ENCODE measurements at regions not wholly inside any gene's neighbourhood (a gene's known extent, or its start where the extent isn't known, plus 50 kb on each side); places are given as distances from the start of the nearest gene placed in this dataset.

DNA sequence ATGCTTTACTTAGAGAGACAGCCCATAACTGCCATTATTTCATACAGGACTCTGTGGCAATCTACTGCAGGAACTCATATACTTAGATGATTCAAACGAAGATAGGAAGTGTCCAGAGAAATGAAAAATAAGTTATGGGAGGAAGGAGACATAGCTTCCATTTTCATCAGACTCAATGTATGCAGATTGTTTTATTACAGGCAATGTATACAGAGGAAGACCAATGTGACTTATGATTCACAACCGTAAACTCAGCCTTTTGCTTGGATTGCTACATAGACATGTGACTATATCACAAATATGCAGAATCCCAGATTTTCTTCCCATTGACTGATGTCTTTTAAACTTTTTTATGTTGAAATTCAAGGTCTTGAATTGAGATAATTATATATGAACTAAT lies 793.4 kb downstream of the SATB2 start (continued):
- TF ChIP-seq, protein P1, sequence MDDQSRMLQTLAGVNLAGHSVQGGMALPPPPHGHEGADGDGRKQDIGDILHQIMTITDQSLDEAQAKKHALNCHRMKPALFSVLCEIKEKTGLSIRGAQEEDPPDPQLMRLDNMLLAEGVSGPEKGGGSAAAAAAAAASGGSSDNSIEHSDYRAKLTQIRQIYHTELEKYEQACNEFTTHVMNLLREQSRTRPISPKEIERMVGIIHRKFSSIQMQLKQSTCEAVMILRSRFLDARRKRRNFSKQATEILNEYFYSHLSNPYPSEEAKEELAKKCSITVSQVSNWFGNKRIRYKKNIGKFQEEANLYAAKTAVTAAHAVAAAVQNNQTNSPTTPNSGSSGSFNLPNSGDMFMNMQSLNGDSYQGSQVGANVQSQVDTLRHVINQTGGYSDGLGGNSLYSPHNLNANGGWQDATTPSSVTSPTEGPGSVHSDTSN (IDR thresholded peaks at IDR 0.05): no peak
- TF ChIP-seq, protein P2, sequence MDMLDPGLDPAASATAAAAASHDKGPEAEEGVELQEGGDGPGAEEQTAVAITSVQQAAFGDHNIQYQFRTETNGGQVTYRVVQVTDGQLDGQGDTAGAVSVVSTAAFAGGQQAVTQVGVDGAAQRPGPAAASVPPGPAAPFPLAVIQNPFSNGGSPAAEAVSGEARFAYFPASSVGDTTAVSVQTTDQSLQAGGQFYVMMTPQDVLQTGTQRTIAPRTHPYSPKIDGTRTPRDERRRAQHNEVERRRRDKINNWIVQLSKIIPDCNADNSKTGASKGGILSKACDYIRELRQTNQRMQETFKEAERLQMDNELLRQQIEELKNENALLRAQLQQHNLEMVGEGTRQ (IDR thresholded peaks at IDR 0.05; ENCODE audit: borderline replicate concordance, low read depth, low read length): no peak
- TF ChIP-seq, protein P3, sequence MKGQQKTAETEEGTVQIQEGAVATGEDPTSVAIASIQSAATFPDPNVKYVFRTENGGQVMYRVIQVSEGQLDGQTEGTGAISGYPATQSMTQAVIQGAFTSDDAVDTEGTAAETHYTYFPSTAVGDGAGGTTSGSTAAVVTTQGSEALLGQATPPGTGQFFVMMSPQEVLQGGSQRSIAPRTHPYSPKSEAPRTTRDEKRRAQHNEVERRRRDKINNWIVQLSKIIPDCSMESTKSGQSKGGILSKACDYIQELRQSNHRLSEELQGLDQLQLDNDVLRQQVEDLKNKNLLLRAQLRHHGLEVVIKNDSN (IDR thresholded peaks at IDR 0.05; ENCODE audit: borderline replicate concordance, low read depth): no peak

DNA sequence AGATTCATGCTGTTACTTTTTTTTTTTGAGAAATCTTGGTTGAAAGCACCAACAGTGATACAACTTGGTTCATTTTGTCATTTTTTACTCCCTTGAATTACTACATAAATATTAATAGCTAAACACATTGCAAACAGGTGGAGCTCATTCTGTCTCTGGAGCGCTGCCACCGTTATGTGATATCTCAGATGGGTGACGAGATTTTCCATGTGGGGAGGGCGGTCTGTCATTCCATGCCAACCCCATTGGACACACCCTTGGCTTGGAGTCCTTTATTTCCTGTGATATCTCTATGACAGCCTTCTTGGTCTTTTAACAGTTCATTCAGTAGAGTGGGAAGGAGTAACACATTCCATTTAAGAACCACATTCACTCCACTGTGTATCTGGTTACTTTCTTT lies 794.8 kb downstream of the SATB2 start:
- H3K4me2 ChIP-seq: no peak overlapping the region
- H4K20me1 ChIP-seq (ENCODE audit: insufficient read depth): no peaks in the 10 kb centered on the region
- CTCF ChIA-PET: no interaction called here
- no peaks in the 10 kb centered on the region for H3K27me3 ChIP-seq (ENCODE audit: insufficient read depth)
- no peaks in the 10 kb centered on the region for H3F3A ChIP-seq (replicated peaks; ENCODE audit: insufficient read depth)
- no peaks in the 10 kb centered on the region for H3K36me3 ChIP-seq (replicated peaks in 1 of 2; ENCODE audit: control insufficient read depth in 1 of 2, insufficient read depth in 2 of 2, low read length in 1 of 2)
- no peaks in the 10 kb centered on the region for H3K9me3 ChIP-seq
- H2AFZ ChIP-seq (ENCODE audit: low read depth): no peak overlapping the region
- POLR2A ChIA-PET: no interaction called here
- no peak overlapping the region for H3K9ac ChIP-seq
- TF ChIP-seq EZH2phosphoT487 (IDR thresholded peaks at IDR 0.05; ENCODE audit: borderline replicate concordance, low read depth) (no peak), NFIC (IDR thresholded peaks at IDR 0.05; ENCODE audit: borderline replicate concordance) (no peak), NRF1 (IDR thresholded peaks at IDR 0.05; ENCODE audit: low read depth, low read length) (no peak), RAD21 (IDR thresholded peaks at IDR 0.05; ENCODE audit: low read length) (no peak), FOXM1 (IDR thresholded peaks at IDR 0.05; ENCODE audit: low read depth) (no peak), POLR2AphosphoS5 (IDR thresholded peaks at IDR 0.05; ENCODE audit: low read depth, low read length) (no peak)
- no peaks in the 10 kb centered on the region for H3K9me2 ChIP-seq
- no peak for DNase-seq
- WGBS (ENCODE audit: low lambda C conversion rate): 27% methylated on average over 4 of the region's 4 CpGs
- H3K27ac ChIP-seq (ENCODE audit: low read depth in 2 of 2, low read length in 1 of 2): no peak overlapping the region
- H3K79me2 ChIP-seq (ENCODE audit: insufficient read depth): no peaks in the 10 kb centered on the region
- H3K4me3 ChIP-seq (ENCODE audit: low read depth in 2 of 2, low read length in 1 of 2): no peak overlapping the region
- no peaks in the 10 kb centered on the region for H3K4me1 ChIP-seq (ENCODE audit: control insufficient read depth in 1 of 2, insufficient read depth in 2 of 2, low read depth in 1 of 2, low read length in 1 of 2)

DNA sequence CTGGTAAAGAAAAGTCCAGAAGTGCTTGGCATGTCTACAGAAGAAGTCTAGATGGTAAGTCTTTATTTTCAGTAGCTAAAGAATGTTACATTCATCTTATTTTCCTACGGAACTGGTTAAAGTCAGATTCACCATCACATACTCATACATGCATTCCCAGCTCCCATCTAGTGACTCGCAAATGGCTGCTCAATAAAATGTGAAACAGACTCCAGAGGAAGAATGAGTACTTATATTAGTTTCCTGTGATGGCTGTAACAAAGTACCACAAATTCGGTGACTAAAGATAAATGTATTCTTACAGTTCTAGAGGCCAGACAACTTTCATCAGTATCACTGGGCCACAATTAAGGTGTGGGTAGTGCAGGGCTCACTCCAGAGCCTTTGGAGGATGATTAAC lies 797.2 kb downstream of the SATB2 start:
- DNase-seq: no peak
- H3F3A ChIP-seq (replicated peaks; ENCODE audit: insufficient read depth): no peaks in the 10 kb centered on the region
- 24% methylated on average over 3 of the region's 3 CpGs for WGBS (ENCODE audit: low lambda C conversion rate)
- POLR2A ChIA-PET: no interaction called here
- no peak overlapping the region for H3K4me2 ChIP-seq
- H2AFZ ChIP-seq (ENCODE audit: low read depth): no peak overlapping the region
- TF ChIP-seq POLR2AphosphoS5 (IDR thresholded peaks at IDR 0.05; ENCODE audit: low read depth, low read length): no peak
- no peak for TF ChIP-seq SIN3A (IDR thresholded peaks at IDR 0.05; ENCODE audit: borderline replicate concordance, low read depth, low read length)
- TF ChIP-seq FOXJ3 (CRISPR knock-in tag; IDR thresholded peaks at IDR 0.05): no peak
- no peak for TF ChIP-seq RFX5 (IDR thresholded peaks at IDR 0.05; ENCODE audit: low read length)
- TF ChIP-seq, protein P1 (IDR thresholded peaks at IDR 0.05): no peak
- TF ChIP-seq, protein P4, sequence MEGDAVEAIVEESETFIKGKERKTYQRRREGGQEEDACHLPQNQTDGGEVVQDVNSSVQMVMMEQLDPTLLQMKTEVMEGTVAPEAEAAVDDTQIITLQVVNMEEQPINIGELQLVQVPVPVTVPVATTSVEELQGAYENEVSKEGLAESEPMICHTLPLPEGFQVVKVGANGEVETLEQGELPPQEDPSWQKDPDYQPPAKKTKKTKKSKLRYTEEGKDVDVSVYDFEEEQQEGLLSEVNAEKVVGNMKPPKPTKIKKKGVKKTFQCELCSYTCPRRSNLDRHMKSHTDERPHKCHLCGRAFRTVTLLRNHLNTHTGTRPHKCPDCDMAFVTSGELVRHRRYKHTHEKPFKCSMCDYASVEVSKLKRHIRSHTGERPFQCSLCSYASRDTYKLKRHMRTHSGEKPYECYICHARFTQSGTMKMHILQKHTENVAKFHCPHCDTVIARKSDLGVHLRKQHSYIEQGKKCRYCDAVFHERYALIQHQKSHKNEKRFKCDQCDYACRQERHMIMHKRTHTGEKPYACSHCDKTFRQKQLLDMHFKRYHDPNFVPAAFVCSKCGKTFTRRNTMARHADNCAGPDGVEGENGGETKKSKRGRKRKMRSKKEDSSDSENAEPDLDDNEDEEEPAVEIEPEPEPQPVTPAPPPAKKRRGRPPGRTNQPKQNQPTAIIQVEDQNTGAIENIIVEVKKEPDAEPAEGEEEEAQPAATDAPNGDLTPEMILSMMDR (IDR thresholded peaks at IDR 0.05): no peak
- TF ChIP-seq TCF12 (IDR thresholded peaks at IDR 0.05): no peak
- no peak for TF ChIP-seq SMC3 (IDR thresholded peaks at IDR 0.05; ENCODE audit: low read depth, low read length)
- TF ChIP-seq ELF1 (IDR thresholded peaks at IDR 0.05): no peak
- TF ChIP-seq TEAD4 (IDR thresholded peaks at IDR 0.05; ENCODE audit: borderline replicate concordance, insufficient read depth): no peak
- no peak for TF ChIP-seq GABPA (IDR thresholded peaks at IDR 0.05; ENCODE audit: low read depth)
- H3K79me2 ChIP-seq (ENCODE audit: insufficient read depth): no peaks in the 10 kb centered on the region
- H3K27me3 ChIP-seq (ENCODE audit: insufficient read depth): no peaks in the 10 kb centered on the region
- no peaks in the 10 kb centered on the region for H3K36me3 ChIP-seq (replicated peaks in 1 of 2; ENCODE audit: control insufficient read depth in 1 of 2, insufficient read depth in 2 of 2, low read length in 1 of 2)
- H3K4me1 ChIP-seq (ENCODE audit: control insufficient read depth in 1 of 2, insufficient read depth in 2 of 2, low read depth in 1 of 2, low read length in 1 of 2): no peaks in the 10 kb centered on the region
- H3K9me3 ChIP-seq: no peaks in the 10 kb centered on the region
- H3K27ac ChIP-seq (ENCODE audit: low read depth in 2 of 2, low read length in 1 of 2): no peak overlapping the region
- H3K9ac ChIP-seq: no peak overlapping the region
- no peaks in the 10 kb centered on the region for H3K9me2 ChIP-seq
- no peak overlapping the region for H3K4me3 ChIP-seq (ENCODE audit: low read depth in 2 of 2, low read length in 1 of 2)
- CTCF ChIA-PET: no interaction called here
- H4K20me1 ChIP-seq (ENCODE audit: insufficient read depth): no peaks in the 10 kb centered on the region
